ENCODE measurements at regions not wholly inside any gene's neighbourhood (a gene's known extent, or its start where the extent isn't known, plus 50 kb on each side); places are given as distances from the start of the nearest gene placed in this dataset.

- TF ChIP-seq CHD1 (IDR thresholded peaks at IDR 0.05; ENCODE audit: low read depth, low read length) (no peak), RAD21 (IDR thresholded peaks at IDR 0.05; ENCODE audit: low read length) (no peak), CTCF (conservative IDR thresholded peaks at IDR 0.05; ENCODE audit: low read depth, low read length) (no peak), POLR2A (IDR thresholded peaks at IDR 0.05; ENCODE audit: low read depth, low read length) (no peak), MAZ (IDR thresholded peaks at IDR 0.05; ENCODE audit: borderline replicate concordance, low read depth, low read length) (no peak), BHLHE40 (IDR thresholded peaks at IDR 0.05; ENCODE audit: low read depth, low read length) (no peak)
- ATAC-seq (ENCODE audit: low read depth) (no peak), DNase-seq (no peak)
- dilution Hi-C loops (cut with HindIII; ENCODE audit: low sequenced_read_pairs, unreplicated experiment) (no loop called here), in situ Hi-C loops (cut with MboI; ENCODE audit: low sequenced_read_pairs) (no loop called here), intact Hi-C loops (cut with micrococcal nuclease) (no loop called here)
- Histone ChIP-seq H3K4me3 (ENCODE audit: insufficient read depth, low read depth, low read length) (no peak overlapping the region), H4K8ac (ENCODE audit: low read depth in 2 of 2, low read length in 2 of 2) (no peak overlapping the region), H2BK5ac (ENCODE audit: low read depth, low read length, poor library complexity, severe bottlenecking) (no peak overlapping the region), H3K9me1 (ENCODE audit: insufficient read depth, low read length) (no peaks in the 10 kb centered on the region), H4K20me1 (ENCODE audit: insufficient read depth, low read length) (no peaks in the 10 kb centered on the region), H2BK120ac (ENCODE audit: low read depth, low read length) (no peak overlapping the region), H3K36me3 (ENCODE audit: control insufficient read depth, insufficient read depth, low read length) (no peaks in the 10 kb centered on the region), H3K4me1 (ENCODE audit: control insufficient read depth, insufficient read depth, low read length) (no peaks in the 10 kb centered on the region), H3K56ac (ENCODE audit: extremely low read depth, insufficient read depth, low read length) (no peak overlapping the region), H3K4me2 (ENCODE audit: low read depth, low read length) (no peak overlapping the region), H3K23ac (ENCODE audit: low read depth, low read length) (no peak overlapping the region), H4K5ac (ENCODE audit: low read depth, low read length) (no peak overlapping the region), H3K79me1 (ENCODE audit: low read depth in 1 of 2, low read length in 2 of 2) (no peaks in the 10 kb centered on the region), H3K9me3 (ENCODE audit: control insufficient read depth, insufficient read depth, low read length) (no peaks in the 10 kb centered on the region), H2AK9ac (replicated peaks; ENCODE audit: low read depth, low read length, poor library complexity) (no peak overlapping the region), H4K91ac (ENCODE audit: insufficient read depth, low read depth, low read length) (no peak overlapping the region), H2BK20ac (ENCODE audit: low read depth, low read length) (no peak overlapping the region), H2AK5ac (ENCODE audit: low read depth, low read length) (no peak overlapping the region), H3K9ac (ENCODE audit: low read depth, low read length) (no peak overlapping the region), H2BK15ac (ENCODE audit: low read depth, low read length) (no peak overlapping the region), H3K18ac (ENCODE audit: low read depth, low read length) (no peak overlapping the region), H3K14ac (replicated peaks; ENCODE audit: low read depth, low read length) (no peak overlapping the region), H3K4ac (ENCODE audit: low read depth, low read length) (no peak overlapping the region), H2AFZ (replicated peaks; ENCODE audit: low read length, poor library complexity) (no peak overlapping the region), H3K27me3 (ENCODE audit: control insufficient read depth, insufficient read depth, low read length) (no peaks in the 10 kb centered on the region), H3K27ac (ENCODE audit: insufficient read depth, low read length) (no peak overlapping the region)
- no TSS peak for BruUV-seq (replicated peaks)
- POLR2A ChIA-PET (ENCODE audit: unreplicated experiment) = no interaction called here
- CTCF ChIA-PET = no interaction called here
- WGBS, 2 experiments (ENCODE audit: extremely low coverage in 2 of 2, insufficient read length in 1 of 2) = no CpG with 5 or more reads among the region's 1 CpG
Observed at GRCh38 chr6:119890470-119890869, 540.9 kb upstream of the MAN1A1 start.

Data from IMR-90 (cell line).